Endothelial cell of umbilical vein (primary cell): ENCODE measurements at regions not wholly inside any gene's neighbourhood (a gene's known extent, or its start where the extent isn't known, plus 50 kb on each side); places are given as distances from the start of the nearest gene placed in this dataset.

Source experiments
- BruUV-seq: library from RNA; stranded (reverse); fragments of 400-500 nt; replicated peaks from 2 replicates; lab custom pipeline; 2021; lab: Mats Ljungman, UMichigan
- CTCF ChIA-PET: fragments of 300-600, 350-600 bp; sonication (Branson Sonifier 250); formaldehyde crosslinking; loops from one replicate; lab custom pipeline; 2021; ENCODE audit warnings: antibody characterized with exemption, inconsistent platforms; lab: Charles Lee
- POLR2A ChIA-PET: fragments of 300-600, 350-600 bp; sonication (Branson Sonifier 250); formaldehyde crosslinking; loops from one replicate; lab custom pipeline; 2021; ENCODE audit warnings: antibody characterized with exemption, inconsistent platforms; lab: Charles Lee
- DNase-seq: peaks from one replicate; pipeline ENCODE4 v3.0.0-alpha.2; 2011; ENCODE audit warnings: low read depth, low spot score
- FAIRE-seq: peaks from 2 replicates; lab custom pipeline; 2011; peaks lifted over from hg19 to GRCh38; lab: Jason Lieb, UNC
- H2AFZ ChIP-seq: 2 replicates; pipeline ENCODE4 v1.6.0; 2012; ENCODE audit warnings: low read depth, low read length, control low read depth, inconsistent platforms
- H3K27ac ChIP-seq: 2 replicates; pipeline ENCODE4 v1.5.1; 2011; ENCODE audit warnings: low read depth, mild to moderate bottlenecking, control low read depth, low read length, moderate library complexity; ENCODE audit not compliant: insufficient read depth
- H3K27me3 ChIP-seq, 2 experiments: 2 replicates each; pipeline versions ENCODE4 v1.6.0 to v1.6.1; 2011; ENCODE audit warnings: low read length in 2 of 2, mixed read lengths in 1 of 2; ENCODE audit not compliant: control insufficient read depth in 2 of 2, insufficient read depth in 2 of 2
- H3K36me3 ChIP-seq, 2 experiments: 2 replicates in 1 of 2; 3 replicates in 1 of 2; pipeline ENCODE4 v1.5.1; 2011; ENCODE audit warnings: low read length in 2 of 2, mild to moderate bottlenecking in 1 of 2, moderate library complexity in 1 of 2; ENCODE audit not compliant: control insufficient read depth in 2 of 2, insufficient read depth in 2 of 2; ENCODE audit errors: extremely low read depth in 1 of 2
- H3K4me1 ChIP-seq: 3 replicates; pipeline ENCODE4 v1.5.1; 2011; ENCODE audit warnings: mild to moderate bottlenecking, low read length; ENCODE audit not compliant: control insufficient read depth, insufficient read depth; ENCODE audit errors: extremely low read depth
- H3K4me2 ChIP-seq: 2 replicates; pipeline ENCODE4 v1.6.1; 2011; ENCODE audit warnings: low read length, control low read depth, mixed read lengths; ENCODE audit not compliant: insufficient read depth
- H3K4me3 ChIP-seq, 3 experiments: fragments of 200-600 bp in 1 of 3; sonication (generic), shearing (Covaris generic) in 1 of 3; replicated peaks in 1 of 3; 2 replicates each; pipeline ENCODE4 v1.5.1; 2011 to 2016; ENCODE audit warnings: control low read depth in 3 of 3, low read length in 3 of 3, mild to moderate bottlenecking in 2 of 3, inconsistent platforms in 1 of 3, low read depth in 1 of 3, moderate library complexity in 1 of 3; ENCODE audit not compliant: insufficient read depth in 1 of 3
- H3K79me2 ChIP-seq: 2 replicates; pipeline ENCODE4 v1.6.0; 2012; ENCODE audit warnings: low read length, inconsistent platforms; ENCODE audit not compliant: control insufficient read depth, insufficient read depth
- H3K9ac ChIP-seq: replicated peaks from 2 replicates; pipeline ENCODE3; 2011; ENCODE audit warnings: low read length, control low read depth; ENCODE audit not compliant: insufficient read depth; ENCODE audit errors: extremely low read depth
- H3K9me1 ChIP-seq: replicated peaks from 3 replicates; pipeline ENCODE4 v1.6.0; 2011; ENCODE audit warnings: mild to moderate bottlenecking, low read length; ENCODE audit not compliant: control insufficient read depth, insufficient read depth; ENCODE audit errors: extremely low read depth
- H3K9me3 ChIP-seq: replicated peaks from 2 replicates; pipeline ENCODE4 v1.5.1; 2012; ENCODE audit warnings: low read length, inconsistent platforms; ENCODE audit not compliant: control insufficient read depth, insufficient read depth
- H4K20me1 ChIP-seq: replicated peaks from 2 replicates; pipeline ENCODE3; 2011; ENCODE audit warnings: mild to moderate bottlenecking, low read length; ENCODE audit not compliant: control insufficient read depth, insufficient read depth; ENCODE audit errors: extremely low read depth
- CTCF ChIP-seq, 2 donors: IDR thresholded peaks; 1 replicate in 1 of 2; 2 replicates in 1 of 2; pipeline ENCODE4 v1.5.1; 2011; ENCODE audit warnings: low read length in 2 of 2, mild to moderate bottlenecking in 2 of 2, moderate library complexity in 2 of 2, control low read depth in 1 of 2, inconsistent platforms in 1 of 2, low read depth in 1 of 2; ENCODE audit not compliant: insufficient read depth in 1 of 2; ENCODE audit errors: extremely low read depth in 1 of 2
- EZH2 ChIP-seq: IDR thresholded peaks from 2 replicates; pipeline ENCODE4 v1.6.1; 2012; ENCODE audit warnings: borderline replicate concordance, low read depth, mild to moderate bottlenecking, moderate library complexity, low read length, inconsistent platforms; ENCODE audit not compliant: severe bottlenecking
- FOS ChIP-seq: IDR thresholded peaks from 2 replicates; pipeline ENCODE4 v1.6.1; 2011; ENCODE audit warnings: mild to moderate bottlenecking, low read length, moderate library complexity, borderline replicate concordance; ENCODE audit not compliant: insufficient read depth
- GATA2 ChIP-seq: IDR thresholded peaks from 2 replicates; pipeline ENCODE4 v1.7.0; 2011; ENCODE audit warnings: low read depth, mild to moderate bottlenecking, moderate library complexity, mixed read lengths, low read length; ENCODE audit not compliant: insufficient read length, insufficient read depth
- JUN ChIP-seq: IDR thresholded peaks from 2 replicates; pipeline ENCODE4 v1.6.1; 2011; ENCODE audit warnings: borderline replicate concordance, low read depth; ENCODE audit not compliant: insufficient read length, insufficient read depth
- MAX ChIP-seq: IDR thresholded peaks from 2 replicates; pipeline ENCODE4 v1.6.1; 2011; ENCODE audit not compliant: insufficient read depth, insufficient read length
- MYC ChIP-seq: IDR thresholded peaks from one replicate; pipeline ENCODE4 v1.6.1; 2011; ENCODE audit warnings: mild to moderate bottlenecking, low read depth, low read length
- POLR2A ChIP-seq: IDR thresholded peaks from 2 replicates; pipeline ENCODE4 v1.6.1; 2012; ENCODE audit warnings: low read depth, mild to moderate bottlenecking, control low read depth, low read length
- POLR2AphosphoS5 ChIP-seq: IDR thresholded peaks from 2 replicates; pipeline ENCODE4 v1.6.1; 2012; ENCODE audit warnings: low read depth, mild to moderate bottlenecking, control low read depth, low read length, moderate library complexity; ENCODE audit not compliant: insufficient read depth
- dilution Hi-C: fragments of 300-500 bp; cut with MboI; formaldehyde crosslinking; loops from one replicate; pipeline ENCODE4 v1.15.0; 2019; ENCODE audit warnings: low sequenced_read_pairs; ENCODE audit not compliant: extremely low pct_ligation_motif_present
- intact Hi-C: fragments of 100-400 bp; cut with micrococcal nuclease; formaldehyde crosslinking; loops from one replicate; pipeline ENCODE4 v1.10.0; 2022

GRCh38 chr18:30625961-30626360, 416.6 kb downstream of the DSC3 start:
- no peak for FAIRE-seq

More at GRCh38 chr18:30625961-30626360, 416.6 kb downstream of the DSC3 start:
- Histone ChIP-seq H3K4me3 (no peak overlapping the region), H2AFZ (no peak overlapping the region), H3K9ac (no peak overlapping the region), H4K20me1 (no peaks in the 10 kb centered on the region), H3K4me2 (no peak overlapping the region), H3K27me3 (no peaks in the 10 kb centered on the region), H3K4me1 (no peaks in the 10 kb centered on the region), H3K9me3 (peaks cover 2% of the 10 kb centered on the region), H3K27ac (no peak overlapping the region), H3K9me1 (no peaks in the 10 kb centered on the region), H3K36me3 (no peaks in the 10 kb centered on the region), H3K79me2 (no peaks in the 10 kb centered on the region)
- BruUV-seq = no TSS peak
- dilution Hi-C loops (no loop called here), intact Hi-C loops (no loop called here)
- no peak for DNase-seq
- POLR2A ChIA-PET = no interaction called here
- TF ChIP-seq JUN (no peak), MAX (no peak), POLR2A (no peak), FOS (no peak), MYC (no peak), CTCF (IDR thresholded peaks at IDR 0.05; ENCODE audit: extremely low read depth in 1 of 2, insufficient read depth in 1 of 2, low read depth in 1 of 2, low read length in 2 of 2) (no peak), EZH2 (no peak), GATA2 (no peak), POLR2AphosphoS5 (no peak)
- CTCF ChIA-PET = no interaction called here
